GM10266 (cell line): ENCODE measurements at regions not wholly inside any gene's neighbourhood (a gene's known extent, or its start where the extent isn't known, plus 50 kb on each side); places are given as distances from the start of the nearest gene placed in this dataset.
"Not testable (repeated sequence)": the region's sequence is repeated elsewhere in the genome, so short reads cannot be mapped to it uniquely, and the experiment has no call there.

Source experiments
- DNase-seq: peaks from one replicate; pipeline ENCODE4 v3.0.0; 2012; ENCODE audit errors: extremely low spot score
- CTCF ChIP-seq: IDR thresholded peaks from 2 replicates; pipeline ENCODE4 v1.5.1; 2012; ENCODE audit warnings: mild to moderate bottlenecking, low read depth; ENCODE audit not compliant: control insufficient read depth, insufficient read depth; ENCODE audit errors: missing control alignments

GRCh38 chr14:27886256-27886655 lies 880.3 kb upstream of the FOXG1 start:
- no peak for DNase-seq
- no peak for TF ChIP-seq CTCF

GRCh38 chr14:27890259-27890658 lies 876.3 kb upstream of the FOXG1 start:
- no peak for DNase-seq
- no peak for TF ChIP-seq CTCF

- DNase-seq: not testable (repeated sequence)
These were observed 858.1 kb upstream of the FOXG1 start for GRCh38 chr14:27908484-27908883.

- no peak for DNase-seq
- no peak for TF ChIP-seq CTCF
These were observed 850.3 kb upstream of the FOXG1 start for GRCh38 chr14:27916326-27916725.

GRCh38 chr14:27917896-27918295 lies 848.7 kb upstream of the FOXG1 start:
- TF ChIP-seq CTCF: no peak
- DNase-seq: no peak

- DNase-seq: no peak
- no peak for TF ChIP-seq CTCF
These were observed 839.1 kb upstream of the FOXG1 start for GRCh38 chr14:27927519-27927918.

GRCh38 chr14:27929797-27930347 lies 836.7 kb upstream of the FOXG1 start:
- no peak for DNase-seq
- no peak for TF ChIP-seq CTCF

GRCh38 chr14:27938392-27938791 lies 828.2 kb upstream of the FOXG1 start:
- TF ChIP-seq CTCF: no peak
- no peak for DNase-seq
